ENCODE measurements at regions not wholly inside any gene's neighbourhood (a gene's known extent, or its start where the extent isn't known, plus 50 kb on each side); places are given as distances from the start of the nearest gene placed in this dataset.

DNA sequence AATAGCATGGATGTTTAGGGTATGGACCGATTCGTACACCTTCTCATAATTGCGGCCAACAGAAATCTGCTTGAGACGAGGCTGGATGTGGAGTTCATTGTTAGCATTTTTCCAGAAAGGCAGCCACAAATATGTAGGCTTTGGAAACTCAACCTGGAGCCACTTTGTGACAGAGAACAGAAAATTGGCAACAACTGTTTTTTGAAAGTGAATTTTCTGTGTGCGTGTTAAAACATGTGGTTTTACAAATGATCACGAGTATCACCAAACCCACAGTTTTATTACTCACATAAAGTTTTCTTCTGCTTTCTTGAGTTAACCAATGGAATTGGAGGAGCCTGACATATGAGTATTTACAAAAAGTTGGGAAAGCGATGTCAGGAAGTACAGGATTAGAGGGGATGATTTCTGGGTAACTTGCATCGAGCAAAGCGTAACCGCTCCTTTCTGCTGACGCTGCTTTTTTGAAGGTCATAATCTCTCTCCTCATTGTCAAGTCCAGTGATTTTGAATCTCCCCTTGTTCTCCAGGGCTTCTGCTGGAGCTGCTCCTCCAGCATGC lies 138.5 kb upstream of the TAF11L2 start:
- Histone ChIP-seq H3K9me3 (replicated peaks in 1 of 11) (peaks cover 7 to 29% (median 23%) of the 10 kb centered on the region in 11 experiments), H3K4me3 (no peak overlapping the region), H3K36me3 (no peaks in the 10 kb centered on the region), H3K9ac (no peak overlapping the region), H3K27ac (no peak overlapping the region), H3K27me3 (peaks cover 0 to 8% (median 0%) of the 10 kb centered on the region in 11 experiments; a peak in 2 of 22 replicates), H3K4me1 (peaks cover 0 to 18% (median 0%) of the 10 kb centered on the region in 10 experiments; a peak in 7 of 20 replicates), H3K4me2 (no peak overlapping the region; a peak in 1 of 22 replicates), H4K20me1 (no peaks in the 10 kb centered on the region)
- no peak for TF ChIP-seq Cebpa-rat (IDR thresholded peaks at IDR 0.05)

DNA sequence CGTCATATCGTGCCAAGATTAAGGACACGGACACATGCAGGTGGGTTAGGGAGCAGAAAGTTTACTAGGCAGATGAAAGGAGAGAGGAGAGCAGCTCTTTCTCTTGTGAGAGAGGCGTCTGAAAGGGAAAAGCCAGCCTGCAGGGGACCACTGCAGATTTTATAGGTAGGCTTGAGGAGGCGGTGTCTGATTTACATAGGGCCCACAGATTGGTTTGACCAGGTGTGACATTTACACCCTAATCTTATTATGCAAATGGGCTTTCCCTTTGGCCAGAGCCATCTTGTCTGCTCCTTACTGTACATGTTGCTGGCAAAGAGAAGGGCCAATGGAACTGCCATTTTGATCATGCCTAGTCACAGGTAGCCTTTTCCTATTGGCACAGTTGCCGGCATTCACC lies 137.2 kb upstream of the TAF11L2 start:
- Histone ChIP-seq H3K4me3 (no peak overlapping the region), H3K4me2 (no peak overlapping the region), H3K27ac (no peak overlapping the region), H3K9ac (no peak overlapping the region), H3K36me3 (no peaks in the 10 kb centered on the region), H3K9me3 (replicated peaks in 1 of 11) (peaks cover 7 to 18% (median 12%) of the 10 kb centered on the region in 11 experiments; a peak in 21 of 22 replicates), H3K27me3 (peaks cover 0 to 8% (median 0%) of the 10 kb centered on the region in 11 experiments; a peak in 2 of 22 replicates), H4K20me1 (no peaks in the 10 kb centered on the region), H3K4me1 (peaks cover 0 to 12% (median 0%) of the 10 kb centered on the region in 10 experiments; a peak in 7 of 20 replicates)
- TF ChIP-seq Cebpa-rat (IDR thresholded peaks at IDR 0.05), result no peak

- no peaks in the 10 kb centered on the region for H3K36me3 ChIP-seq
- H3K9me3 ChIP-seq (replicated peaks in 1 of 11), result peaks cover 7 to 13% (median 9%) of the 10 kb centered on the region in 11 experiments; a peak in 21 of 22 replicates
- TF ChIP-seq Cebpa-rat (IDR thresholded peaks at IDR 0.05), result no peak
- peaks cover 0 to 8% (median 0%) of the 10 kb centered on the region in 10 experiments; a peak in 7 of 20 replicates for H3K4me1 ChIP-seq
- no peak overlapping the region for H3K4me3 ChIP-seq
- no peak overlapping the region for H3K9ac ChIP-seq
- no peaks in the 10 kb centered on the region for H4K20me1 ChIP-seq
- H3K4me2 ChIP-seq, result no peak overlapping the region
- H3K27me3 ChIP-seq, result peaks cover 0 to 8% (median 0%) of the 10 kb centered on the region in 11 experiments; a peak in 2 of 22 replicates
- no peak overlapping the region for H3K27ac ChIP-seq
These were observed 136.7 kb upstream of the TAF11L2 start for GRCh38 chr5:17361331-17361730.

GRCh38 chr5:17364987-17365810 lies 132.8 kb upstream of the TAF11L2 start:
- Histone ChIP-seq H3K4me1 (no peaks in the 10 kb centered on the region), H3K27me3 (peaks cover 0 to 4% (median 0%) of the 10 kb centered on the region in 11 experiments; a peak in 1 of 22 replicates), H3K4me3 (no peak overlapping the region), H3K9ac (no peak overlapping the region), H3K9me3 (replicated peaks in 1 of 11) (no peaks in the 10 kb centered on the region; a peak in 1 of 22 replicates), H4K20me1 (no peaks in the 10 kb centered on the region), H3K4me2 (no peak overlapping the region), H3K36me3 (no peaks in the 10 kb centered on the region), H3K27ac (no peak overlapping the region)
- no peak for TF ChIP-seq Cebpa-rat (IDR thresholded peaks at IDR 0.05)

DNA sequence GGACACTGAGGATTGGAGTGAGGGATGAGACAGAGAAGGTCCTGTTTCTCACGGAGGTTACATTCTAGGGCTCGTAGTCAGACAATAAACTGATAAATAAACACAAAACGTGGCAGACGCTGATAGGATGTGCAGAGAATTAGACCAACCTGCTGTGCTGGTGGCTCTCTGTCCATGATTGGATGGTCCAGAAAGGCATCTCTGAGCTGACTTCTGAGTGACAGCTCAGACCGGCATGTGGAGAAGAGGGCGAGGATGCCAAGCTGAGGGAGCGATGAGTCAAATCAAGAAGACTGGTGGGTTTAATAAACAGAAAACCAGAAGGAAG lies 132.3 kb upstream of the TAF11L2 start:
- no peak overlapping the region for H3K27ac ChIP-seq
- H3K4me3 ChIP-seq, result no peak overlapping the region
- no peak overlapping the region for H3K4me2 ChIP-seq
- H3K9me3 ChIP-seq (replicated peaks in 1 of 11), result no peaks in the 10 kb centered on the region
- no peaks in the 10 kb centered on the region for H3K36me3 ChIP-seq
- H4K20me1 ChIP-seq, result no peaks in the 10 kb centered on the region
- peaks cover 0 to 4% (median 0%) of the 10 kb centered on the region in 11 experiments; a peak in 1 of 22 replicates for H3K27me3 ChIP-seq
- H3K9ac ChIP-seq, result no peak overlapping the region
- TF ChIP-seq Cebpa-rat (IDR thresholded peaks at IDR 0.05), result no peak
- H3K4me1 ChIP-seq, result no peaks in the 10 kb centered on the region

DNA sequence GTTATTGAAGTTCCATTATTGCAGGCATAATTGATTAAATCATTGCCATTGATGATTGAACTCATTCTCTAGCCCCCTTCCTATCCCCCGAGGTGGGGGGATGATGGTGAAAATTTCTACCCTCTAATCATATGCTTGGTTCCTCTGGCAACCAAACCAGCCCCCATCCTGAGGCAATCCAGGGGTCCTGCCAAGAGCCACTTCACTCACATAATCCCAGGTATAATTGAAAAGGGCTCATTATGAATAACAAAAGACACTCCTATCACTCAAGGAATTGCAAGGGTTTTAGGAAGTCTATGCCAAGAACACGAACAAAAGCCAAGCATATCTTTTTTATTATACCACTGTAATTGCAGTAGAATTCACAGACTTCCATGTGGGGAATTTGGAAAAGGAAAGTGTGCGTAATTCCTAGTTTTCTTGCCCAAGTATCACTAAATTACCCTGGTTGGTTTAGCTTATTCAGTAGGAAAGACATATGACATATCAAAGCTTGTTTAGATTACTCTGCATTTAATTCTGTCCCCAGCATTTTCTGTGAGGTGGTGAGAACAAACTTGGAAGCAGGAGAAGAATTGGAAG lies 130.7 kb upstream of the TAF11L2 start:
- no peak overlapping the region for H3K4me3 ChIP-seq

GRCh38 chr5:17370651-17371050 lies 127.4 kb upstream of the TAF11L2 start:
- H3K9me3 ChIP-seq (replicated peaks in 1 of 11), result no peaks in the 10 kb centered on the region
- no peak for TF ChIP-seq Cebpa-rat (IDR thresholded peaks at IDR 0.05)
- no peak overlapping the region for H3K27ac ChIP-seq
- no peak overlapping the region for H3K9ac ChIP-seq
- peaks cover 0 to 25% (median 0%) of the 10 kb centered on the region in 10 experiments; a peak in 4 of 20 replicates for H3K4me1 ChIP-seq
- H4K20me1 ChIP-seq, result no peaks in the 10 kb centered on the region
- H3K4me3 ChIP-seq, result no peak overlapping the region
- no peaks in the 10 kb centered on the region for H3K27me3 ChIP-seq
- H3K4me2 ChIP-seq, result no peak overlapping the region
- no peaks in the 10 kb centered on the region for H3K36me3 ChIP-seq

More for the DNA sequence above, 130.7 kb upstream of the TAF11L2 start:
- Histone ChIP-seq H3K27ac (no peak overlapping the region), H3K36me3 (no peaks in the 10 kb centered on the region), H4K20me1 (no peaks in the 10 kb centered on the region), H3K4me1 (no peaks in the 10 kb centered on the region), H3K9me3 (replicated peaks in 1 of 11) (no peaks in the 10 kb centered on the region), H3K4me2 (no peak overlapping the region), H3K9ac (no peak overlapping the region), H3K27me3 (no peaks in the 10 kb centered on the region)
- no peak for TF ChIP-seq Cebpa-rat (IDR thresholded peaks at IDR 0.05)

- Histone ChIP-seq H3K36me3 (no peaks in the 10 kb centered on the region), H3K4me3 (no peak overlapping the region), H3K9ac (no peak overlapping the region), H3K9me3 (replicated peaks in 1 of 11) (no peaks in the 10 kb centered on the region), H3K4me2 (peak overlapping the region in 2 of 11 experiments; percentile 63 to 66; a peak in 4 of 22 replicates), H3K27ac (peak overlapping the region in 1 of 11 experiments; percentile 6; a peak in 1 of 22 replicates), H3K4me1 (peaks cover 0 to 25% (median 0%) of the 10 kb centered on the region in 10 experiments; a peak in 4 of 20 replicates), H3K27me3 (no peaks in the 10 kb centered on the region), H4K20me1 (no peaks in the 10 kb centered on the region)
- TF ChIP-seq Cebpa-rat (IDR thresholded peaks at IDR 0.05), result no peak
These were observed 124.6 kb upstream of the TAF11L2 start for GRCh38 chr5:17373406-17373805.
